GM12875 (cell line): ENCODE measurements at regions not wholly inside any gene's neighbourhood (a gene's known extent, or its start where the extent isn't known, plus 50 kb on each side); places are given as distances from the start of the nearest gene placed in this dataset.
"Not testable (repeated sequence)": the region's sequence is repeated elsewhere in the genome, so short reads cannot be mapped to it uniquely, and the experiment has no call there.

Experiments
- H3K4me3 ChIP-seq: one replicate; pipeline ENCODE4 v1.5.1; 2011; ENCODE audit warnings: low read depth, low read length, control low read depth
- TF ChIP-seq, protein P1 (sequence below): IDR thresholded peaks from 2 replicates; pipeline ENCODE4 v1.5.1; 2011; ENCODE audit warnings: low read depth, mild to moderate bottlenecking, control low read depth, inconsistent platforms, low read length, moderate library complexity, borderline replicate concordance; ENCODE audit not compliant: insufficient read depth

DNA sequence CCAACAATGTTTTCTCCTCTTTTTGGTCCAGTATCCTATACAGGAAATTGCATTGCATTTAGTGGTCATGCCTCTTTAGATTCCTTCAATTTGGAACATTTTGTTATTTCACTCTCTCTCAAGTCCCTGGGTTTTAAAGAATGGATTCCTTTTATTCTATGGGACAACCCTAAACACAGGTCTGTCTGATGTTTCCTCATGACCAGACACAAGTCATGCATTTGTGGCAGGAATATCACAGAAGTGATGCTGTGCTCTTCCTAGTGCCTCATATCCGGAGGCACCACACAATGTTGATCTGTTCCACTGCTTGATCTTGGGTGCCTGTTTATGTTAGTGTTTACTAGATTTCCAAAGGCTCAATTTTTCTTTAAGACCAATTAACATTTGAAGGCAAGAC is 69.7 kb upstream of the H2AZ1 start:
- TF ChIP-seq, protein P1, sequence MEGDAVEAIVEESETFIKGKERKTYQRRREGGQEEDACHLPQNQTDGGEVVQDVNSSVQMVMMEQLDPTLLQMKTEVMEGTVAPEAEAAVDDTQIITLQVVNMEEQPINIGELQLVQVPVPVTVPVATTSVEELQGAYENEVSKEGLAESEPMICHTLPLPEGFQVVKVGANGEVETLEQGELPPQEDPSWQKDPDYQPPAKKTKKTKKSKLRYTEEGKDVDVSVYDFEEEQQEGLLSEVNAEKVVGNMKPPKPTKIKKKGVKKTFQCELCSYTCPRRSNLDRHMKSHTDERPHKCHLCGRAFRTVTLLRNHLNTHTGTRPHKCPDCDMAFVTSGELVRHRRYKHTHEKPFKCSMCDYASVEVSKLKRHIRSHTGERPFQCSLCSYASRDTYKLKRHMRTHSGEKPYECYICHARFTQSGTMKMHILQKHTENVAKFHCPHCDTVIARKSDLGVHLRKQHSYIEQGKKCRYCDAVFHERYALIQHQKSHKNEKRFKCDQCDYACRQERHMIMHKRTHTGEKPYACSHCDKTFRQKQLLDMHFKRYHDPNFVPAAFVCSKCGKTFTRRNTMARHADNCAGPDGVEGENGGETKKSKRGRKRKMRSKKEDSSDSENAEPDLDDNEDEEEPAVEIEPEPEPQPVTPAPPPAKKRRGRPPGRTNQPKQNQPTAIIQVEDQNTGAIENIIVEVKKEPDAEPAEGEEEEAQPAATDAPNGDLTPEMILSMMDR = no peak
- H3K4me3 ChIP-seq = no peak overlapping the region

- H3K4me3 ChIP-seq = no peak overlapping the region
- TF ChIP-seq, protein P1 = no peak
Observed at GRCh38 chr4:100017637-100018310, 67.7 kb upstream of the H2AZ1 start.

DNA sequence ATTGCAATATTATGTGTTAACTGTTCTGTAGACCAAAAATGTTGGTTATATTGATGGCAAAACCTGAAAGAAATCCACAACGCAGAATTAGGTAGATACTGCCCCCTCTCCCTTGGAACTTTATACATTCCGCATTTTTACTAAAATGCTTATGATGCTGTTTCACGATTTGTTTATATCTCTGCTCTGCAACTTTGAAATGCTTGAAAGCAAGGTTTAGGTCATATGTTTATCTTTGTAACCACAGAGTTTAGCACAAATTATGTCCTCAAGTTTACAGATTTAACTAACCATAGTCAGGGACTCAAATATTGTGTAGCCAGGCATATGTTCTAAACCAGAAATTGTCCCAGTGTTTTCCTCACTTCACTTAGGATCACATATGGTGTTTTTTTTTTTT is 66.1 kb upstream of the H2AZ1 start:
- TF ChIP-seq, protein P1 = no peak
- no peak overlapping the region for H3K4me3 ChIP-seq

- TF ChIP-seq, protein P1 = no peak
- H3K4me3 ChIP-seq = no peak overlapping the region
Observed at GRCh38 chr4:100014616-100015015, 64.5 kb upstream of the H2AZ1 start.

DNA sequence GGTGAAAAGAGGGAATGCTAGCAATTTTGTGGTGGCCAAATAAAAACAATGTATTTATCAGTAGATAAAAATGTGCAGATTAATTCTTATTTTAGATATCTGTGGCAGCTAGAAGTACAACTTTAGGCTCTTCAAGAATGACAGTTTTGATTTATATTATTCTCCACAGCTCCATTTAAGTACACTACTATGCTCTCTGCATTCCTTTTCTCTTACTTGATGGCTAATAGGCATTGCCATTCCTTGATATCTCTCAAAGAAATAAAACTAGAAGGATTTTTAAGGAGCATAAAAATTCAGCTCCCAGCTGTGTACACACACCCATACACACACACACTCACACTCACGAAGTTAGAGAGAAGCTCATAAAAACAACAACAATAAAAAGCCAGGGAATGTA is 59.4 kb upstream of the H2AZ1 start:
- H3K4me3 ChIP-seq = no peak overlapping the region
- TF ChIP-seq, protein P1 = no peak

- TF ChIP-seq, protein P1 = no peak
Observed at GRCh38 chr4:100008048-100008447, 58.0 kb upstream of the H2AZ1 start.

DNA sequence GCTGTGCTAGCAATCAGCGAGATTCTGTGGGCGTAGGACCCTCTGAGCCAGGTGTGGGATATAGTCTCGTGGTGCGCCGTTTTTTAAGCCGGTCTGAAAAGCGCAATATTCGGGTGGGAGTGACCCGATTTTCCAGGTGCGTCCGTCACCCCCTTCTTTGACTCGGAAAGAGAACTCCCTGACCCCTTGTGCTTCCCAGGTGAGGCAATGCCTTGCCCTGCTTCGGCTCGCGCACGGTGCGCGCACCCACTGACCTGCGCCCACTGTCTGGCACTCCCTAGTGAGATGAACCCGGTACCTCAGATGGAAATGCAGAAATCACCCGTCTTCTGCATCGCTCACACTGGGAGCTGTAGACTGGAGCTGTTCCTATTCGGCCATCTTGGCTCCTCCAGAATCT is 56.1 kb upstream of the H2AZ1 start:
- H3K4me3 ChIP-seq = not testable (repeated sequence)

More at GRCh38 chr4:100008048-100008447, 58.0 kb upstream of the H2AZ1 start:
- no peak overlapping the region for H3K4me3 ChIP-seq
